H1 (cell line): ENCODE measurements at regions not wholly inside any gene's neighbourhood (a gene's known extent, or its start where the extent isn't known, plus 50 kb on each side); places are given as distances from the start of the nearest gene placed in this dataset.

Experiments
- CHD7 ChIP-seq: fragments of 300-600 bp; sonication (generic); IDR thresholded peaks from 2 replicates; pipeline ENCODE4 v1.7.1; 2012; ENCODE audit warnings: low read length, moderate library complexity, mild to moderate bottlenecking, inconsistent platforms; ENCODE audit not compliant: insufficient replicate concordance
- HDAC6 ChIP-seq: IDR thresholded peaks from one replicate; pipeline ENCODE4 v1.7.1; 2012; ENCODE audit warnings: low read depth, mild to moderate bottlenecking, inconsistent platforms, low read length, moderate library complexity

GRCh38 chr6:128696691-128697689 lies 176.6 kb upstream of the PTPRK start (continued):
- no peak for TF ChIP-seq CHD7
- no peak for TF ChIP-seq HDAC6
